COLO668 (cell line): ENCODE measurements at regions not wholly inside any gene's neighbourhood (a gene's known extent, or its start where the extent isn't known, plus 50 kb on each side); places are given as distances from the start of the nearest gene placed in this dataset.

Source experiments
- DNase-seq: peaks from one replicate; lab custom pipeline; 2025; ENCODE audit not compliant: unreplicated experiment; lab: John Stamatoyannopoulos, UW

DNA sequence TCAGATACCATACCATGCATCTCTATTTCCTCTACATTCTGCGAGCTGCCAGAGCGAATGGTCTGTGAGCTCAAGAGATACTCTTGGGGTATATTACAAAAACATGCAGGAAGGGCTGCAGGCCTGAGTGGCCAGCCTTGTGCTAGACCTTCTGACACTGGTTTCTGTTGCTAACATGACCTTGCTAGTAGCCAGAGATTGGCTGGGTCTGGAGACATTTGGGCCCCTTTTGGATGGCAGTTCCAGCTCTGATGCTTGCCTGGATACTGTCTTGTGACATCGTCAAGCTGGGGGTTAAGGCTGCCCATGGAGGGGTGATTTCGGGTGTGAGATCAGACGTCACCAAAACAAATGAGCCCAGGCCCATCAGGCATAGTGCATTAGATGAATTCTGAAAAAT lies 56.1 kb upstream of the FSTL4 start:
- DNase-seq, result no peak

GRCh38 chr5:133667217-133667616 lies 54.9 kb upstream of the FSTL4 start:
- DNase-seq, result no peak

- DNase-seq, result no peak
Measured at GRCh38 chr5:133665571-133665970, 53.2 kb upstream of the FSTL4 start.

GRCh38 chr5:133664422-133664821 lies 52.1 kb upstream of the FSTL4 start:
- DNase-seq, result peak; percentile 48

- no peak for DNase-seq
Measured at GRCh38 chr5:133663397-133664054, 51.2 kb upstream of the FSTL4 start.

DNA sequence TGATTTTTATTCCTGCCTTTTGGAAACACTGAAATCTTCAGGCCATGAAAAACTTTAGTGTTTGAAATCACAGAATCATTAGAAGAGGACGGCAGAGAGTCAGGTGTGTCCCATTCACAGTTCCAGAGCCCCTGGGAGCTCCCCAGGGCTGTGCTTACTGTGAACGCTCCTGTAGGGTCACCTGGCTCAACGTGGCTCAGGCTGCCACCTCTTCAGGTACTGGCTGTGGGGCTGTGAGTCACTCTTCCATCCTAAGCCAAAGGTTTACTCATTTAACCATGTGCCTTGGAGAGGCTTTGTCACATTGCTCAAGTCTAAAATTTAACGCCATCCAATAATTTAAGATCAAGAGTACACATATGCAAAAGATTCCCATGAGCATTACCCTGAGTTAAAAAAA lies 50.2 kb upstream of the FSTL4 start:
- no peak for DNase-seq
